ENCODE measurements at regions not wholly inside any gene's neighbourhood (a gene's known extent, or its start where the extent isn't known, plus 50 kb on each side); places are given as distances from the start of the nearest gene placed in this dataset.

DNA sequence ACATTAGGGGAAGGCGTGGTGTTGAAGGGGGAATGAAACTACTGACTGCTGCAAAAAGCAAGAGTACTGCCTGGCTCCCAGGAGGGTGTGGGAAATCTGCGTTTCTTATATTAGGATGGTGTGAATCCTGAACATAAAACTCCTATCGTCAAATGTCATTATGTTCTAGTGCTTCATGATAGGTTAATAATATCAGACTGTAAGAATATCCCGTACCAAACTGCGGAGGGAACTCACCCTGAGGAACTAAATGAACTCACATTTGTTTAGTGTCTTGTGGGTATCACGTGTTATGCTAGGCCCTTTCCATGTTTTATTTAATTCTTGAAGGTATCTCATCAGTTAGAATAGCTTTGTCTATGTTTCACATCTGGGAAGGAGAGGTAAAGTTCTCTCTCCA is 610.7 kb downstream of the QKI start:
- DNase-seq (ENCODE audit: low read depth), result no peak

DNA sequence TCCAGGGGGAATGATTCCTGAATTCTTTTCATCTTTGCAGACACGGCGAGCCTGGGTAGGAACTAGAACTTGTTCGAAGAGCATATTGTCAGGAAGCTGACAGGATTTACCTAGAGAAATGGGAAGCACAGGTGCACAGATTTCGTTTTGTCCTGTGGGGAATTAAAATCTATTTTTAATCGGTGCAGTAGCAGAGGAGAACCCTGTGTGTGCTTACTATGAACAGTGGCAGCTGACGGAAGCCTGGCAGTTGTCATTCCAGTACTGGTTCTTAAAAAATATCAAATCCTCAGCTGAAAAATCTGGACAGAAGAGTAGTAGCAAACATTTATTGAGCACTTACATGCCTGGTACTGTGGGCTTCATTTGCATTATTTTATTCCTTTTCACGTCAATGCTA is 609.0 kb downstream of the QKI start:
- no peak for DNase-seq (ENCODE audit: low read depth)

DNA sequence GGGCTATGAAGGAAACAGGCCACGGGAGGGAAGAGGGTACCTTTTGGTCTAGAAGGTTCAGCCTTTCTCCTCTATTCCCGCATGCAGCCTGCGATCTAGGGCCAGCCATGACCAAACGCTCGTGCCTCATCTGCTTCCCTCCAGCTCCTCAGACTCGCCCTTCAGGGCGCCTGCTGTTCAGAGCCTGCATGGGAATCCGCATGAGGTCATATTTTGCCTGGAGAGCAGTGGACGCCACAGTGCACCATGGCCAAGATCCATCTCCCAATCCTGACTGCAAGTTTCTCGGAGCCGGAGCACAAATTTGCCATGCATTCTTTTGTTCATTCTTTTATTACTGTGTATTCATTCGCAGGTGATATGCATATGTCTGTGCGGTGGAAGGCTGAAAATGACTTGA is 608.1 kb downstream of the QKI start:
- peak; percentile 58 for DNase-seq (ENCODE audit: low read depth)

DNA sequence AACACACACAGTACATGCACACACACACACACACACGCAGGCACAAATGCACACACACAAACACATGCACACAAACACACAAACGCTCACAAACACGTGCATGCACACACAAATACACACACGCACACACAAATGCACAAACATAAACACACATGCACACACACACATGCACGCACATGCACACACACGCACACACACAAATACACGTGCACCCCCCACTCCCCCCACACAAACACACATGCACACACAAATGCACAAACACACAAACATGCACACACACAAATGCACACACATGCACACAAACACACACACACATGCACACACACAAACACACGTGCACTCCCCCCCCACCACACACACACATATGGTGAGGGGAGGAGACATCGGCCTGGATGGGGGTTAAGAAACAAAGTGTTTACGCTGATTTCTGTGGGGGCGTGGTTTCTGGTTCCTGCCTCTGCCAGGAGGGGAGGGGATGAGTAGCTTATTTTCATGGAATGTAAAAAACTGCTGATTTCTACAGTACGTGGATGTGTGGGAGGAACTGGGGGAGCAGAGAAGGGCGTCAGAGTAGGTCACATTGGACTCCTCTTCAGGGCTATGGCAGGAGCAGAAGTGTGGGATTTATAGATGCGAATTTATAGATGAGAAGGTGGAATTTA is 607.2 kb downstream of the QKI start:
- peak; percentile 22 for DNase-seq (ENCODE audit: low read depth)

DNA sequence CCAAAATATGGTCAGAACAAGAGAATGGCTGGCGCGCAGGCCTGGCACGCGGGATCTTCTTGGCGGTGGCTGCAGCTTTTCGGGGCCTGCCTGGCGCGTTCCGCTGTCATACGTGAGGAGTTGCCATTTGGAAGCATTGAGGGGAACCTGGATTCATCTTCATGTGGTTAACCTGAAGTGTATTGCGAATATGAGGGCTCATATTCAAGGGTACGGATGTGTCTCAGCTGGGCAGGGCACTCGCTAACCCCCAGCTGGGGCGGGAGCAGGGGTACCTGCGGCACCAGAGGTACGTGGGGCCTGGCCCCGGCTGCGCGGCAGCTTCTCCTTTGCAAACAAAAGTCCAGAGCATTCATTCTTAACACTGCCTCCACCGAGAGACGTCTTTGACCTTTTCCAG is 605.6 kb downstream of the QKI start:
- DNase-seq (ENCODE audit: low read depth), result no peak

DNA sequence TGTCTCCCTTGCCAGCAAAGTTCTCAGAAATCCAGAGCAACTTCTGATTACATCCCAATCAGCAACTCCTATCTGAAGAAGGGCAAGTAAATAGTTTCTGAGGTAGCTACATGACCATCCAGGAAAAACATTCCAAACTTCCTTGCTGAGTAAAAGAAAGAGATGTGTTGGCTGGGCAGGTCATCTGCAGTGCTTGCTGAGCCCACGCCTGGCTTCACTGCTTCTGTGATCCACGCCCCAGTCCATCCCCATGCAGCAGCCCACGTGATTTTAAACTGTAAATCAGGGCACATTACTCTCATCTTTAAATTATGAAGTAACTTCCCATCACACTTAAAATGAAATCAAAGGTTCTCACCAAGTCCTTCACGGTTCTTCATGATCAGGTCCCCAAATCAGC is 603.6 kb downstream of the QKI start:
- no peak for DNase-seq (ENCODE audit: low read depth)

DNA sequence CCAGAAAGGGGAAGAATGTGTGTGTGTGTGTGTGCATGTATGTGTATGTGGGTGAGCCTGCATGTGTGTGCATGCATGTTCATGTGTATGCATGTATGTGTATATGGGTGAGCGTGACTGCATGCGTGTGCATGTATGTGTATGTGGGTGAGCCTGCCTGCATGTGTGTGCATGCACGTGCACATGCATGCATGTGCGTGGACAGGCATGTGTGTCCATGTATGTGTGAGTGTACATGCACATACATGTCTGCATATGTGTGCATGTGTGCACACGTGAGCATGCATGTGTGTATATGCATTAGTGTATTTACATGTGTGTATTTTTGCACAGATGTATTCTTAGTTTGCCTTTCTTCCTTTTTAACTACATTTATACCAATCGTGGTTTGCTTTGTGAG is 601.5 kb downstream of the QKI start:
- no peak for DNase-seq (ENCODE audit: low read depth)

DNA sequence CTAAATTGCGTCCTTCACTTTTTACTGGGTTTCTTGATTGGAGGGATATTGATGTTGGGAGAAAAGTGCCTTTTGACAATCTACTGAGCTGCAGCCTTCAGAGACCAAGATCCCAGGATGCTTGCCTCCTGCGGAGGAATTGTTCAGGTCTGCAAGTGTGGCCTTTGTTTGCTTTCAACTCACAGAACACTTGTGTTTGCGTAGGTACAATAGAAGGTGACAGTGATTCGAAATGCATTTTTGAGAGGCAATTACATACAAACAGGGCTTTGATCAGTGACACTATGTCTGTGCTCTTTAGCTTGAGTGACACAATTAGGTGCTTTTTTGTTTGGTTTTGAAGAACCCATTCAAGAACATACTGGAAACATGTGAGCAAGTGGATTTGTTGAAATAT is 600.6 kb downstream of the QKI start:
- DNase-seq (ENCODE audit: low read depth), result no peak

DNA sequence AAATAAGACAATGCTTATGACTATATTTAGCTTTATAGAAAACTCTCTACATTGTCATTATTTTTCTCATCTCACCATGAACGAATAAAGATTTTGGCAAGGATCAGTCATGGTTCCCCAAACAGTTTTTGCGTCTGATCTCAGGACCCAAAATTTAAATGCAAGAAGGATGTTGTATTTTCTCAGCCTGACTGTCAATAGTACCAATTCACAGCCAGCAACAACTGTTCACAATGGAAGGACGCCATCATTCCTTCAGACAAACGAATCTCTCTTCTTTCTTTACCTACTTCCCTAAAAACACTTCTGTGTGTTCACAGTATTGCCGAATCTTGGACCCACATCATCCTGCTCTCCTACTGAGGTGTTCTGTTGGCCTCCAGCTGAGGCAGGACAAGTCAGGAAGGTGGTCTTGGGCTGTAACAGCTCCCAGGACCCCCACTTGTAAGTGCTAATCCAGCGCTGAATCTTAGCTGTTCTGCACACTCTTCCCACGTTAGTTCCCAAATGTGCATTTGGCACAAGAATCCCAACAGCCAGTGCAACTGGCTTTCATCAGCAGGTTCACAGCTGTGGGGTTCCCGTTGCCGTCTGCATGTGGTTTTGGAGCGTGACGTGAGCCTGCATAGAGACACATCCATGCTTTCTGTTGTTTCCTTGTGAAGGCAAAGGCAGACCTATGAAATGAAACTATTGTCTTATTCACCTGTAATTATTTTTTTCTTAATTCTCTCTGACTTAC is 600.0 kb downstream of the QKI start:
- DNase-seq (ENCODE audit: low read depth), result no peak

DNA sequence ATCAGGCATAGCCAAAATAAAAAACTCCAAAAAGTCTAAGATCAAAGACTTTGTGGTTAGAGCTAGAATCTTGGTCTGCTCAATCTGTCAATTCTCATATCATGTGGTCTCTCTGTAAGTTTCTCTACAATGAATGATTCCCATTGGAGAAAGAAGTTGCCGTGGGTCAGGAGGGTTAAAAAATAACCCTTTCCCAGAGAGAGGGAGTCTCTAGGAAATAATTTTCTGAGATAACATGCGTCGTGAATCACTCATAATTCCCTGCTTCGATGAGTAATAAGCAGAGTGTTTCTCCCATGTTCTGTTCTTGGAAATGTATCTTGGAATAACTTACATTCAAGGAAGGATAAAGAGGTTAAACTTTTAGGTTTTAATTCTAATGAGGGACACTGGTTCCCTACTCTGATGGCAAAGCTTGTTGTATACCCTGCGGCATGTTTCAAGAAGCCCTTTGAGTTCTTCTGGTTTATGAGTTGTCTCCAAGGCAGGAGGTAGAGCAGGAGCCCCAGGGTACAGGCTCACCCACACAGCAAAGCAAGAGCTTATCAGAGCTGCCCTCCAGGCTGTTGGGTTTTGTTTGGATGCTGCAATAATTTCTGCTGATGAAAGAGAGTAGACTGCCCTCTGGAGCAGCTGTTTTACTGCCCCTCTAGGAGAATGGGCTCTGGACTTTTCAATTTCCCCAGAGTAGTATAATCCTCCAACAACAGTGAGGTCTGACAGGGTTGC is 599.1 kb downstream of the QKI start:
- peak; percentile 80 for DNase-seq (ENCODE audit: low read depth)

DNA sequence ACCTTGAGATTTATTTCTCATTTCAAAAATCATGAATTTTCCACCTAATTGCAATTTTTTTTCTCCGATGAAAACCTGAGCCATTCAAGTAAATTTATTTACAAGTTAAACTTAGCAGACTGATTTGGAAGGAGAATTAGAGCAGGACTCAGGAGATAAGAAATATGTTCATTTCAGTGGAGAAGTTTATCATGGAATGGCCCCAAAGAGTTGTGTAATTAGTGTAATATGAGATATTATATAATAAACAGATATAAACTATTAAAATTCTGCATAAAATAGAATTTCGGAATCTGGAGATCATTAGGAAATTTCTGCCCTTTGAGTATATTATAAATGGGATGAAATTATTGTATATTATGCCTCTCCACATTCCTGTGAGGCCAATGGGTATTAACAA is 596.8 kb downstream of the QKI start:
- no peak for DNase-seq (ENCODE audit: low read depth)

DNA sequence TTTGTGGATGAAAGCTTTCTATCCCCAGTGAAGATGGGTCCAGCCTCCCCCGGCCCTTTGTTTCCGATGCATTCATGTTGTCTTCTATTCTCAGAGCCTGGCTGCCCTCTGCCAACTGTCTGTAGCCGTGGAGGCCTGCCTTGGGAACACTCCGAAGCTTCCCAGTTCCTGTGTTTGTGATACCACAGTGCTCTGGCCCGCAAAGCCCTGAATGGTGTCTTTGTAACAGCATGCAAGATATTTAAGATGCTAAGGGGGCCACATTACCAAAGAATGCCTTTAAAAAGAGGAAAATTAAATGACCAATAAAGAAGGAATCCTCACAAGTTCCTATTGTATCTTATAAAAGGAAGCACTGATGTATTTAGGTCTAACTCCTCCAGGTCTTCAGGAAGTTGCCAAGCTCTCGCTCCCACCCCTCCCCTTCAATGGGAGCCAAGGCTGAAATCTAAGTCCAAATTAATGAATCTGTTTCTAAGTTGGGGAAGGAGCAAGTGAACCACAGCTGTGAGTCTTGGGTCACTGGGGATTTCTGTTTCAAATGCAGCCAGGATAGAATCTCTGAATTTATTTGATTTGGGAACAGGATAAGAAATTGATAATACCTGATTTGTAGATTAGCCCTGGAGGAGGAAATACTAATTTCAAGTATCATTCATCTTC is 596.1 kb downstream of the QKI start:
- peak; percentile 45 for DNase-seq (ENCODE audit: low read depth)

DNA sequence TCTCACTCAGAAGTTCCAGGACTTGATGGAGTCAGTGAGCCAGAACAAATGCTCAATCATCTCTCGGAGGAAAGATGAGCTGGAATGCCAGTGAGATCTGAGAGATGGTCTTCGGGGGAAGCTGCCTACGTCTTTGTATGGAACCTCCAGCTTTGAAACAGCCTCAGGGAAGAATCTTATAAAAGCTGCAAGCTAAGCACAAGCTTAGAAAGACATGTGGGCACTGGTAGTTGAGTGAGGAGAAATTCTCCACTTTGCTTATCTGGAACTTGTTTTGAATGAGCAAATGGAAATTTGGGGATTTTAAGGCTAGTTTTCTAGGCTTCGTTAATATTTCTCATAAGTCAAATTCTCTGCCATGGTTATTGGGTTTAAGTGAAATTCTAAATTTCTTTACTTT is 594.4 kb downstream of the QKI start:
- DNase-seq (ENCODE audit: low read depth), result peak; percentile 31

DNA sequence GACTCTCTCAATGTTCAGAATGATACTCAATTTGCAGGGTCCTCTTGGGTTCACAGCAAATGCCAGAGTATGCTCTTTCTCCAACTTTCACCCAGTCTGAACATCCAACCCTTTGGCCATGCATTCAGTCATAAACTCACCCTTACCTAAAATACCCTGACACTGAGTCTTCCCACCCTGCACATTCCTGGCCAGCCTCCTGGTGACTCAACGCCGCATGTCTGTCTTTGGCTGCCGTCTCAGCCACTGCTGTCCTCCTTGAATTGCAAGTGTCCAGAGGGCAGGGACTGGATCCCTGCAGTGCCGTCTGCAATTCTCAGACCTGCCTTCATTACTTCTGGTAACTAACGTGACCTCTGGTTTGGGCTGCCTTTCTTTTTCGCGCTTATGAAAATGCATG is 593.4 kb downstream of the QKI start:
- DNase-seq (ENCODE audit: low read depth), result peak; percentile 38

DNA sequence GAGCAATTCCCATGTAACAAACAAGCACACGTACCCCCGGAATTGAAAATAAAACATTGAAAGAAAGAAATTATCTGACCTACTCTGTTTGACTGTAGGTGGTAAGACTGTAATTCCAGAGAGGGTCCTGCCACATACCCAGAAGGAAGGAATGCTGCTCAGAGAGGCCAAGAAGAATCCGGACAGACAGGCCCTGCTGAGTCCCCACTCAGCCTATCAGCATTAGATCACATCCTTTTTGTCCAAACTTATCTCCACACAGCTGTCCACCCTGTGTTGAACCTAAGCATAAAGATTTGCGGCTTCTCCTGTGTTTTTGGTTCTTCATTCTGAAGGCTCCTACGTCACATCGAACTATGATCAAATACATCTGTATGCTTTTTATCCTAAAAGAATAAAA is 591.9 kb downstream of the QKI start:
- no peak for DNase-seq (ENCODE audit: low read depth)

DNA sequence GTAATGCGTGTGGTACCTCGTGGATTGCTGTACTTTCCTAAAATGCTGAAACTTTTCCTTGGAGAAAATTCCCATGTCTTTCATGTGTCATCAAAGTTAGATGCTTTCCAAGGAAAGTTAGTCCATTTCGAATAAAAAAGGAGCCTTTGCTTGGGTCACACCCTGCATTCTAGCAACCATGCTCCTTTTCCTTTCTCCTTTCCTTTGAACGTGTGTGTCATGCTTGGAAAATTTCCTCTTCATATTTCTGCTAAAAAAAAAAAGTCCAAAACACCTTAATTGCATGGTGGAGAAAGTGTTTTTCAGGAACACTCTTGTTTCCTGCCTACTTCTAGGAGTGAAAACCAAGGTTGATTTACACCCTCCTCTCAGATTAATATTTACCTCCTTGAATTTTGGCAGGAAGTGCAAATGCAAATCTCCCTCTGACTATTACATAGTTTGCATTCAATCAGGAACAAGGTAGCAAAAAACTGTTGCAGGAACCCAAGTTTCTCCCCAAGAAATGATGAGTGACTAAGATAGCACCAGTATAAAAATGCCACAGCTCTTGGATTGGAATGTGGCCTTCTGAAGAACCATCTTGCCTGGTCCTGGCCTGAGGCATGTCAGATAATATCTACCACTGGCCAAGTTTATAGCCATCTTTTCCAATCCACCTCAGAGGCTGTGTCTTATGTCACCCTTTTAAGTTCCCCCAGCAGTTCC is 590.6 kb downstream of the QKI start:
- DNase-seq (ENCODE audit: low read depth), result peak; percentile 85

DNA sequence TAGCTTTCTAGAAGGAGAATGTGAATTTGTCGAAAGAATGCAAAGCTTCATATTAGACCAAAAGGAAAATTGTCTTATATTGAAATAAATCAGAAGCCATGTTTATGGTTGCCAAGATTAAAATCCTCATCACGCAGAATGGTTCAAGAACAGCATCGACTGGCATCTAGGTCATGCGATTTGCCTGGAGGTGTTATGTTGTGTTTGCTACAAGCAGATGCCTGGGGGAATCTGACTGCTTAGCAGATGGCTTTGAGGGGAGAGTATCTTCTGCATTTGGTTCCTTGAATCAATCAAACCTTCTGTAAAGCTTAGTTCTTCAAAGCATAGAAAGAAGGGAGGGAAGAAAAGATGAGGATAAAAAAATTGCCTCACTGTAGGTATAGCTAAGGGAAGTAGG is 585.8 kb downstream of the QKI start:
- DNase-seq (ENCODE audit: low read depth), result no peak

DNA sequence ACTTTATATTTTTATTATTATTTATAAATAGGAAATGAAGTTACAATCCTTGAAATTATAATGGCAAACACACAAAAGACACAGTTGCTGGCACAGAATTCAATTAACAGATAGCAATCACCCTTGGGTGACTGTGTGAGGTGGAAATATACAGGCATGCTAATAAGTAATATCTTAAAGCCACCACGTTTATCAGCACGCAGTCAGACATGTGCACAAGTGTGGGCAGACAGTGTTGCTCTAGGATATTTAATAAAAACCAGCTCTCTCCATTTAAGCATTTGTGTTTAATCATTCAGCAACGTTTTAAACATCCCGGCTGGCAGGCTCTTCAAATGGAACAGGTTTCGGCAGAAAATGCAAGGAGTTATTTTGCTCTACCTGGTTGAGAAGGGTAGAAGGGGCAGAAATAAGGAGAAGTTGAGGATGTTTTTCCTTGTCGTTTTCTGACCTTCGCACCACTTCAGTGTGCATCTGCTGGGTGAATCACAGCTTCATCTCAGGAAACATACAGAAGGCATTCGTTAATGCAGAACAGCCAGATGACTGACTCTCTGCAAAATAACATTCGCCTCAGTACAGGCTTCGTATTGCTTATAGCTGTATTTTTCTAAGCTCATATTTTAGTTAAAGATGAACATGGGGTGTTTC is 585.1 kb downstream of the QKI start:
- no peak for DNase-seq (ENCODE audit: low read depth)

DNA sequence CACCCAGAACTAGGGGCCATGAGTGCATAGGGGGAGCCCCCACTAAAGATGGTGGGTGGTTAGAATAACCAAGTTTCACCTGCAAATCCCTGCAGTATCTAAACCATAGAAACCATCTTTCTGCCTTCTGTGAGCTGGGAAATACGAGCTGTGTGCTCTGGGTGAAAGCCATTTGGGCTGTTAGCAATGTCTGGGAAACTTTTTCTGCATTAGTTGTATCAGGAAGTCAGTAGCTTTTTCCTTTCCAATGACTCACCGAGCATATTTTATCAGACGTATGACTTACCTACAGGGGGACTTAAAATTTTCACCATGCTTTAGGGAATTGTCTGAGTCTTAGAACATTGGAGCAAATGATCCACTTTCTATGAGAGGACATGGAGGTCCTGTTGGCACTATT is 584.0 kb downstream of the QKI start:
- no peak for DNase-seq (ENCODE audit: low read depth)

DNA sequence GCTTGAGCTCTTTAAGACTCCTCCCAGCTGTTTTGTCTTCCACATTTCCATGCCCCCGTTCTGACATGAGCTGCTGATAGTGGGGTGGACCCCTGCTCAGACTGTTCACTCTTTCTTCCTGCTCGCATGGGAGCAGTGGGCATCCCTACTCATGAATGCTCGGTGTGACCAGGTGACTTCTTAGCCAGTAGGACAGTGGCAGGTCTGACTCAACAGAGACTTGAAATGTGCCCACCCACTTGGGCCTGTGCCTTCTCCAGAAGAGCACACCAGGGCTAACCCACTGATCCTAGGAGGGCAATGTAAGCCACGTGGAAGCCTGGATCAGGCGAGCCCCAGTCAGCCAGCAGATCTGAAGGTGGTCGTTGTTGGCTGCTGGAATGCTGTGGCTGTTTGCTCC is 582.0 kb downstream of the QKI start:
- no peak for DNase-seq (ENCODE audit: low read depth)

DNA sequence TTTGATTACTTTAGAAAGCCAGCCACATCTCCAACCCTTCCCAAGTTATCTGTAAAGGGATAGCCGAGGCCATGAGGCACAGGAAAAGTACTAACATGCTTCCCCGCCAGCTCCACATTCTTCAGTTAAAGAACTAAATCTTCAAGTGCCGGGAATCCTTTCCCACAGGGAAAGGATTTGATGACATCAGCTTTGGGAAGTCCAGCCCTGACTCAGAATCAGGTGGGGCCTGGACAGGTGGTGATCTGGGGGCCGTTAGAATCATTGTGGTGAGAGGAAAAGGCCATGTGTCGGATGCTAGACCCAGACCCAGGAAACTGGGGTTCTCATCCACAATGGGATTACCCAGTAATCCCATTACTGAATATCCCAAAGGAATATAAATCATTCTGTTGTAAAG is 580.0 kb downstream of the QKI start:
- no peak for DNase-seq (ENCODE audit: low read depth)
